Neuronal stem cell (in vitro differentiated cells): ENCODE measurements at regions not wholly inside any gene's neighbourhood (a gene's known extent, or its start where the extent isn't known, plus 50 kb on each side); places are given as distances from the start of the nearest gene placed in this dataset.

Experiments used
- DNase-seq: peaks from one replicate; pipeline ENCODE4 v3.0.0-alpha.2; 2013; ENCODE audit warnings: low spot score
- H2AFZ ChIP-seq: one replicate; pipeline ENCODE4 v1.6.1; 2013; ENCODE audit warnings: mild to moderate bottlenecking, low read length, inconsistent platforms
- H2AK5ac ChIP-seq: 2 replicates; pipeline ENCODE4 v1.6.1; 2013; ENCODE audit warnings: low read depth, mild to moderate bottlenecking, inconsistent platforms, low read length, moderate library complexity, mixed read lengths
- H2BK120ac ChIP-seq: 2 replicates; pipeline ENCODE4 v1.6.1; 2013; ENCODE audit warnings: low read depth, mild to moderate bottlenecking, inconsistent platforms, low read length, moderate library complexity, mixed read lengths
- H2BK12ac ChIP-seq: one replicate; pipeline ENCODE4 v1.6.1; 2013; ENCODE audit warnings: low read length, inconsistent platforms
- H2BK15ac ChIP-seq: 2 replicates; pipeline ENCODE4 v1.6.1; 2013; ENCODE audit warnings: mild to moderate bottlenecking, low read length, inconsistent platforms, mixed read lengths
- H2BK5ac ChIP-seq: one replicate; pipeline ENCODE4 v1.6.1; 2013; ENCODE audit warnings: inconsistent platforms, mild to moderate bottlenecking, low read length, moderate library complexity
- H3K14ac ChIP-seq: one replicate; pipeline ENCODE4 v1.6.1; 2013; ENCODE audit warnings: low read length, inconsistent platforms
- H3K18ac ChIP-seq: 2 replicates; pipeline ENCODE4 v1.6.1; 2013; ENCODE audit warnings: low read length, inconsistent platforms
- H3K23ac ChIP-seq: 2 replicates; pipeline ENCODE4 v1.6.1; 2013; ENCODE audit warnings: low read depth, mild to moderate bottlenecking, mixed read lengths, low read length, inconsistent platforms; ENCODE audit not compliant: poor library complexity
- H3K27ac ChIP-seq: replicated peaks from 3 replicates; pipeline ENCODE4 v1.5.1; 2013; ENCODE audit warnings: low read length, inconsistent platforms
- H3K27me3 ChIP-seq, 3 experiments: 2 replicates each; pipeline ENCODE4 v1.6.1; 2013; ENCODE audit warnings: low read length in 3 of 3, mild to moderate bottlenecking in 2 of 3, inconsistent platforms in 1 of 3, low read depth in 1 of 3, mixed read lengths in 1 of 3, moderate library complexity in 1 of 3; ENCODE audit not compliant: control insufficient read depth in 3 of 3, insufficient read depth in 3 of 3
- H3K36me3 ChIP-seq, 2 donors: replicated peaks in 1 of 2; 2 replicates each; pipeline ENCODE4 v1.6.1; 2013; ENCODE audit warnings: low read length in 2 of 2; ENCODE audit not compliant: control insufficient read depth in 2 of 2, insufficient read depth in 2 of 2
- H3K4ac ChIP-seq: 2 replicates; pipeline ENCODE4 v1.6.1; 2013; ENCODE audit warnings: inconsistent platforms, mild to moderate bottlenecking, low read length, moderate library complexity
- H3K4me1 ChIP-seq, 2 donors: 1 replicate in 1 of 2; 2 replicates in 1 of 2; pipeline ENCODE4 v1.6.1; 2013; ENCODE audit warnings: low read length in 2 of 2, low read depth in 1 of 2; ENCODE audit not compliant: control insufficient read depth in 2 of 2, insufficient read depth in 1 of 2
- H3K4me2 ChIP-seq: one replicate; pipeline ENCODE4 v1.6.1; 2013; ENCODE audit warnings: mild to moderate bottlenecking, low read length, inconsistent platforms; ENCODE audit not compliant: insufficient read depth, poor library complexity, severe bottlenecking
- H3K4me3 ChIP-seq, 2 donors: 2 replicates each; pipeline ENCODE4 v1.5.1; 2013; ENCODE audit warnings: low read length in 2 of 2, mild to moderate bottlenecking in 2 of 2, inconsistent platforms in 1 of 2, moderate library complexity in 1 of 2
- H3K79me1 ChIP-seq: one replicate; pipeline ENCODE4 v1.6.1; 2013; ENCODE audit warnings: low read depth, mild to moderate bottlenecking, inconsistent platforms, low read length, moderate library complexity
- H3K9ac ChIP-seq: one replicate; pipeline ENCODE4 v1.6.1; 2013; ENCODE audit warnings: mild to moderate bottlenecking, low read depth, low read length, inconsistent platforms; ENCODE audit not compliant: poor library complexity
- H3K9me3 ChIP-seq, 2 donors: replicated peaks in 1 of 2; 2 replicates each; pipeline versions ENCODE3 to v1.6.1; 2013; ENCODE audit warnings: low read length in 2 of 2, mild to moderate bottlenecking in 2 of 2, inconsistent platforms in 1 of 2, low read depth in 1 of 2, mixed read lengths in 1 of 2, moderate library complexity in 1 of 2; ENCODE audit not compliant: control insufficient read depth in 2 of 2, insufficient read depth in 1 of 2
- H4K8ac ChIP-seq: one replicate; pipeline ENCODE4 v1.6.1; 2013; ENCODE audit warnings: low read depth, mild to moderate bottlenecking, inconsistent platforms, low read length, moderate library complexity
- H4K91ac ChIP-seq: one replicate; pipeline ENCODE4 v1.6.1; 2013; ENCODE audit warnings: low read length, low read depth, mild to moderate bottlenecking, inconsistent platforms; ENCODE audit not compliant: poor library complexity
- WGBS, 2 donors: extraction: QIAGEN DNeasy Blood & Tissue Kit; methylation state at CpG; one replicate each; pipeline ENCODE4 v1.1.7; 2013; ENCODE audit warnings: missing lambda C conversion rate in 2 of 2, mixed read lengths in 1 of 2; ENCODE audit not compliant: insufficient read length in 2 of 2, insufficient replicate concordance in 1 of 2; ENCODE audit errors: extremely low coverage in 2 of 2; 5-methylcytosine and 5-hydroxymethylcytosine counted together

- H2AFZ ChIP-seq: no peak overlapping the region
- H3K4me1 ChIP-seq: no peaks in the 10 kb centered on the region
- no peak overlapping the region for H3K18ac ChIP-seq
- no peak overlapping the region for H4K8ac ChIP-seq
- WGBS, 2 donors: no CpG with 5 or more reads among the region's 5 CpGs
- H2BK120ac ChIP-seq: no peak overlapping the region
- H2BK5ac ChIP-seq: no peak overlapping the region
- no peaks in the 10 kb centered on the region for H3K27me3 ChIP-seq
- H3K27ac ChIP-seq: no peak overlapping the region
- no peak for DNase-seq
- no peak overlapping the region for H2AK5ac ChIP-seq
- H4K91ac ChIP-seq: no peak overlapping the region
- H3K79me1 ChIP-seq: no peaks in the 10 kb centered on the region
- no peaks in the 10 kb centered on the region for H3K36me3 ChIP-seq
- H2BK15ac ChIP-seq: no peak overlapping the region
- no peak overlapping the region for H2BK12ac ChIP-seq
- H3K4ac ChIP-seq: no peak overlapping the region
- no peak overlapping the region for H3K9ac ChIP-seq
- H3K9me3 ChIP-seq: no peaks in the 10 kb centered on the region
- no peak overlapping the region for H3K4me3 ChIP-seq
- H3K14ac ChIP-seq: no peak overlapping the region
- no peak overlapping the region for H3K4me2 ChIP-seq
- no peak overlapping the region for H3K23ac ChIP-seq
These were observed 356.2 kb upstream of the RARB start for GRCh38 chr3:25071846-25072245.

GRCh38 chr3:25073423-25073822, 354.6 kb upstream of the RARB start:
- Histone ChIP-seq H2AFZ (no peak overlapping the region), H2BK12ac (no peak overlapping the region), H3K4me2 (no peak overlapping the region), H3K4me1 (no peaks in the 10 kb centered on the region), H3K14ac (no peak overlapping the region), H3K23ac (no peak overlapping the region), H3K27me3 (no peaks in the 10 kb centered on the region), H2BK120ac (no peak overlapping the region), H4K91ac (no peak overlapping the region), H3K9me3 (no peaks in the 10 kb centered on the region), H2BK15ac (no peak overlapping the region), H3K4ac (no peak overlapping the region), H3K18ac (no peak overlapping the region), H3K9ac (no peak overlapping the region), H4K8ac (no peak overlapping the region), H2BK5ac (no peak overlapping the region), H3K79me1 (no peaks in the 10 kb centered on the region), H3K36me3 (no peaks in the 10 kb centered on the region), H3K4me3 (no peak overlapping the region), H3K27ac (no peak overlapping the region), H2AK5ac (no peak overlapping the region)
- no peak for DNase-seq
- WGBS, 2 donors: no CpG with 5 or more reads among the region's 1 CpG

- H3K4me1 ChIP-seq: no peaks in the 10 kb centered on the region
- no peak overlapping the region for H3K4me2 ChIP-seq
- H4K8ac ChIP-seq: no peak overlapping the region
- H2BK120ac ChIP-seq: no peak overlapping the region
- no peak for DNase-seq
- H3K14ac ChIP-seq: no peak overlapping the region
- H3K36me3 ChIP-seq: no peaks in the 10 kb centered on the region
- H2BK12ac ChIP-seq: no peak overlapping the region
- no peak overlapping the region for H3K9ac ChIP-seq
- no peak overlapping the region for H2AK5ac ChIP-seq
- H2AFZ ChIP-seq: no peak overlapping the region
- no peak overlapping the region for H2BK5ac ChIP-seq
- no peaks in the 10 kb centered on the region for H3K79me1 ChIP-seq
- no peak overlapping the region for H4K91ac ChIP-seq
- no peak overlapping the region for H3K27ac ChIP-seq
- H3K27me3 ChIP-seq: no peaks in the 10 kb centered on the region
- no peak overlapping the region for H3K18ac ChIP-seq
- no peak overlapping the region for H3K23ac ChIP-seq
- no peak overlapping the region for H3K4ac ChIP-seq
- H2BK15ac ChIP-seq: no peak overlapping the region
- no peaks in the 10 kb centered on the region for H3K9me3 ChIP-seq
- H3K4me3 ChIP-seq: no peak overlapping the region
- whole genome bisulfite sequencing, 2 donors: no CpG with 5 or more reads among the region's 3 CpGs
These were observed 353.9 kb upstream of the RARB start for GRCh38 chr3:25074149-25074548.

- no peak overlapping the region for H3K4me3 ChIP-seq
- H2BK12ac ChIP-seq: no peak overlapping the region
- H3K4me2 ChIP-seq: no peak overlapping the region
- DNase-seq: no peak
- H4K8ac ChIP-seq: no peak overlapping the region
- H3K4ac ChIP-seq: no peak overlapping the region
- H3K9me3 ChIP-seq: no peaks in the 10 kb centered on the region
- H2BK5ac ChIP-seq: no peak overlapping the region
- H3K4me1 ChIP-seq: no peaks in the 10 kb centered on the region
- H2BK120ac ChIP-seq: no peak overlapping the region
- WGBS, 2 donors: no CpG with 5 or more reads among the region's 1 CpG
- H3K36me3 ChIP-seq: no peaks in the 10 kb centered on the region
- no peak overlapping the region for H3K9ac ChIP-seq
- no peak overlapping the region for H2AK5ac ChIP-seq
- H4K91ac ChIP-seq: no peak overlapping the region
- H3K79me1 ChIP-seq: no peaks in the 10 kb centered on the region
- H2AFZ ChIP-seq: no peak overlapping the region
- H3K23ac ChIP-seq: no peak overlapping the region
- H3K27ac ChIP-seq: no peak overlapping the region
- H3K14ac ChIP-seq: no peak overlapping the region
- no peak overlapping the region for H3K18ac ChIP-seq
- no peaks in the 10 kb centered on the region for H3K27me3 ChIP-seq
- no peak overlapping the region for H2BK15ac ChIP-seq
These were observed 347.6 kb upstream of the RARB start for GRCh38 chr3:25080461-25080860.
